T1000 (cell line): ENCODE measurements at regions not wholly inside any gene's neighbourhood (a gene's known extent, or its start where the extent isn't known, plus 50 kb on each side); places are given as distances from the start of the nearest gene placed in this dataset.
"Not testable (repeated sequence)": the region's sequence is repeated elsewhere in the genome, so short reads cannot be mapped to it uniquely, and the experiment has no call there.

Source experiments
- DNase-seq: peaks from one replicate; lab custom pipeline; 2025; ENCODE audit warnings: mixed read lengths; lab: John Stamatoyannopoulos, UW

- DNase-seq = no peak
Measured at GRCh38 chr19:30817965-30818567, 445.9 kb downstream of the ZNF536 start.

- DNase-seq = no peak
Measured at GRCh38 chr19:30817197-30817596, 445.0 kb downstream of the ZNF536 start.

- DNase-seq = no peak
Measured at GRCh38 chr19:30815889-30816580, 443.9 kb downstream of the ZNF536 start.

- DNase-seq = no peak
Measured at GRCh38 chr19:30812099-30812678, 440.0 kb downstream of the ZNF536 start.

- DNase-seq = no peak
Measured at GRCh38 chr19:30811397-30812098, 439.4 kb downstream of the ZNF536 start.

- no peak for DNase-seq
Measured at GRCh38 chr19:30810726-30811125, 438.5 kb downstream of the ZNF536 start.

- no peak for DNase-seq
Measured at GRCh38 chr19:30807278-30807677, 435.1 kb downstream of the ZNF536 start.

GRCh38 chr19:30806311-30806710 lies 434.1 kb downstream of the ZNF536 start:
- no peak for DNase-seq

- no peak for DNase-seq
Measured at GRCh38 chr19:30804751-30805150, 432.6 kb downstream of the ZNF536 start.

- DNase-seq = not testable (repeated sequence)
Measured at GRCh38 chr19:30804333-30804732, 432.1 kb downstream of the ZNF536 start.

GRCh38 chr19:30802424-30803013 lies 430.3 kb downstream of the ZNF536 start:
- DNase-seq = no peak

- DNase-seq = no peak
Measured at GRCh38 chr19:30799865-30800755, 427.9 kb downstream of the ZNF536 start.

- DNase-seq = no peak
Measured at GRCh38 chr19:30795727-30796126, 423.5 kb downstream of the ZNF536 start.

GRCh38 chr19:30792561-30793505 lies 420.6 kb downstream of the ZNF536 start:
- DNase-seq = no peak

- DNase-seq = no peak
Measured at GRCh38 chr19:30791088-30791487, 418.9 kb downstream of the ZNF536 start.

GRCh38 chr19:30790056-30790680 lies 418.0 kb downstream of the ZNF536 start:
- no peak for DNase-seq

- no peak for DNase-seq
Measured at GRCh38 chr19:30788105-30788765, 416.1 kb downstream of the ZNF536 start.

GRCh38 chr19:30785458-30786137 lies 413.4 kb downstream of the ZNF536 start:
- DNase-seq = no peak
